ENCODE measurements at regions not wholly inside any gene's neighbourhood (a gene's known extent, or its start where the extent isn't known, plus 50 kb on each side); places are given as distances from the start of the nearest gene placed in this dataset.

- no peak for TF ChIP-seq POLR2AphosphoS5 (IDR thresholded peaks at IDR 0.05)
- no peak for TF ChIP-seq CTCF (IDR thresholded peaks at IDR 0.05)
- TF ChIP-seq POLR2A (IDR thresholded peaks at IDR 0.05) = no peak
- TF ChIP-seq EP300 (IDR thresholded peaks at IDR 0.05) = no peak
These were observed 210.9 kb upstream of the GGTLC1 start for GRCh38 chr20:24199501-24199900.

All from gastroesophageal sphincter (tissue), 3 donors.